ENCODE measurements at regions not wholly inside any gene's neighbourhood (a gene's known extent, or its start where the extent isn't known, plus 50 kb on each side); places are given as distances from the start of the nearest gene placed in this dataset.

GRCh38 chr2:101533561-101534148 lies 58.7 kb upstream of the RFX8 start:
- no peaks in the 10 kb centered on the region for H3K4me1 ChIP-seq (ENCODE audit: control insufficient read depth, insufficient read depth, low read length)
- no peaks in the 10 kb centered on the region for H3K27me3 ChIP-seq (ENCODE audit: control insufficient read depth, insufficient read depth, low read length)
- no peak overlapping the region for H3K27ac ChIP-seq (ENCODE audit: low read length)
- no peaks in the 10 kb centered on the region for H3K36me3 ChIP-seq (ENCODE audit: control insufficient read depth, insufficient read depth, low read length)
- ATAC-seq = no peak
- H3K9me3 ChIP-seq (ENCODE audit: control insufficient read depth, insufficient read depth, low read depth, low read length) = no peaks in the 10 kb centered on the region
- intact Hi-C loops (cut with micrococcal nuclease; ENCODE audit: unreplicated experiment) (no loop called here), in situ Hi-C loops (cut with HindIII; ENCODE audit: low pct_unique_long_range_greater_than_20kb, low sequenced_read_pairs) (no loop called here)
- ChIA-PET POLR2A (no interaction called here), CTCF (no interaction called here)
- no peak for DNase-seq (ENCODE audit: low read depth, low spot score)
- no peak overlapping the region for H3K4me3 ChIP-seq (ENCODE audit: low read depth in 2 of 2, low read length in 2 of 2)
- BruUV-seq (replicated peaks) = no TSS peak
- TF ChIP-seq REST (IDR thresholded peaks at IDR 0.05; ENCODE audit: insufficient read depth in 1 of 2, low read depth in 2 of 2, low read length in 1 of 2) (no peak), POLR2AphosphoS5 (IDR thresholded peaks at IDR 0.05; ENCODE audit: low read depth, low read length) (no peak), CTCF (IDR thresholded peaks at IDR 0.05) (no peak), SIN3A (IDR thresholded peaks at IDR 0.05; ENCODE audit: borderline replicate concordance, insufficient read depth, low read depth, low read length) (no peak), TCF7L2 (IDR thresholded peaks at IDR 0.05; ENCODE audit: low read depth, low read length) (no peak)

GRCh38 chr2:101528501-101528900 lies 53.6 kb upstream of the RFX8 start:
- DNase-seq (ENCODE audit: low read depth, low spot score) (no peak), ATAC-seq (no peak)
- H3K9me3 ChIP-seq (ENCODE audit: control insufficient read depth, insufficient read depth, low read depth, low read length) = no peaks in the 10 kb centered on the region
- intact Hi-C loops (cut with micrococcal nuclease; ENCODE audit: unreplicated experiment) = no loop called here
- no peak overlapping the region for H3K27ac ChIP-seq (ENCODE audit: low read length)
- H3K36me3 ChIP-seq (ENCODE audit: control insufficient read depth, insufficient read depth, low read length) = no peaks in the 10 kb centered on the region
- H3K4me3 ChIP-seq (ENCODE audit: low read depth in 2 of 2, low read length in 2 of 2) = no peak overlapping the region
- no TSS peak for BruUV-seq (replicated peaks)
- no peak for TF ChIP-seq TCF7L2 (IDR thresholded peaks at IDR 0.05; ENCODE audit: low read depth, low read length)
- no peak for TF ChIP-seq POLR2AphosphoS5 (IDR thresholded peaks at IDR 0.05; ENCODE audit: low read depth, low read length)
- TF ChIP-seq CTCF (IDR thresholded peaks at IDR 0.05) = no peak
- no peak for TF ChIP-seq SIN3A (IDR thresholded peaks at IDR 0.05; ENCODE audit: borderline replicate concordance, insufficient read depth, low read depth, low read length)
- TF ChIP-seq REST (IDR thresholded peaks at IDR 0.05; ENCODE audit: insufficient read depth in 1 of 2, low read depth in 2 of 2, low read length in 1 of 2) = no peak
- no peaks in the 10 kb centered on the region for H3K27me3 ChIP-seq (ENCODE audit: control insufficient read depth, insufficient read depth, low read length)
- no peaks in the 10 kb centered on the region for H3K4me1 ChIP-seq (ENCODE audit: control insufficient read depth, insufficient read depth, low read length)
- ChIA-PET POLR2A (no interaction called here), CTCF (no interaction called here)
- in situ Hi-C loops (cut with HindIII; ENCODE audit: low pct_unique_long_range_greater_than_20kb, low sequenced_read_pairs) = no loop called here
